ENCODE measurements at regions not wholly inside any gene's neighbourhood (a gene's known extent, or its start where the extent isn't known, plus 50 kb on each side); places are given as distances from the start of the nearest gene placed in this dataset.

DNA sequence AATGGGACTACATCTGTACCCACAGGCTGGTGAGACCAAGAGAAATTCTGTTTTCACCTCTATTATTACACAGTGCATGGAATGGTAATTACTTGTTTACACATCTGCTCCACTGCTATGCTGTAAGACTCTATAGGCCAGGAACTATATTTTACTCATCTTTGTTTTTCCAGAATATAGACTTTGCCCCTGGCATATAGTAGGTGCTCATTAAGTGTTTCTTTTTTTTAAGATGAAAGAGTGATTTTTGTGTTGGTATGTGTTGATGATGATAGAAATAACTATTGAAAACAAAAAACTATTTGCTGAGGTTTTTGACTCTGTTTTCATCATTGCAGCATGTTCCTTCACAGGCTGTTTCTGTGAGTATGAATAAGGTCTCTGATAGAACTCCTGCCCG lies 294.7 kb downstream of the CSNK1G3 start:
- no peak overlapping the region for H3K27ac Mint-ChIP-seq
- H3K27me3 Mint-ChIP-seq: no peaks in the 10 kb centered on the region
- no peak overlapping the region for H3K4me3 Mint-ChIP-seq
- no peaks in the 10 kb centered on the region for H3K36me3 Mint-ChIP-seq
- no peaks in the 10 kb centered on the region for H3K4me1 Mint-ChIP-seq (ENCODE audit: low read depth)
- no peaks in the 10 kb centered on the region for H3K9me3 Mint-ChIP-seq (ENCODE audit: low read depth)

- no peaks in the 10 kb centered on the region for H3K4me1 Mint-ChIP-seq (ENCODE audit: low read depth)
- H3K36me3 Mint-ChIP-seq: no peaks in the 10 kb centered on the region
- no peaks in the 10 kb centered on the region for H3K27me3 Mint-ChIP-seq
- H3K27ac Mint-ChIP-seq: no peak overlapping the region
- H3K9me3 Mint-ChIP-seq (ENCODE audit: low read depth): no peaks in the 10 kb centered on the region
- no peak overlapping the region for H3K4me3 Mint-ChIP-seq
These were observed 293.3 kb downstream of the CSNK1G3 start for GRCh38 chr5:123805300-123805699.

- Mint-ChIP-seq H3K36me3 (no peaks in the 10 kb centered on the region), H3K27ac (no peak overlapping the region), H3K4me3 (no peak overlapping the region), H3K4me1 (ENCODE audit: low read depth) (no peaks in the 10 kb centered on the region), H3K27me3 (no peaks in the 10 kb centered on the region), H3K9me3 (ENCODE audit: low read depth) (no peaks in the 10 kb centered on the region)
These were observed 291.4 kb downstream of the CSNK1G3 start for GRCh38 chr5:123803359-123803758.

- Mint-ChIP-seq H3K36me3 (no peaks in the 10 kb centered on the region), H3K4me1 (ENCODE audit: low read depth) (no peaks in the 10 kb centered on the region), H3K4me3 (no peak overlapping the region), H3K27ac (no peak overlapping the region), H3K27me3 (no peaks in the 10 kb centered on the region), H3K9me3 (ENCODE audit: low read depth) (no peaks in the 10 kb centered on the region)
These were observed 290.4 kb downstream of the CSNK1G3 start for GRCh38 chr5:123802298-123802951.

GRCh38 chr5:123800640-123801039 lies 288.7 kb downstream of the CSNK1G3 start:
- no peak overlapping the region for H3K27ac Mint-ChIP-seq
- no peaks in the 10 kb centered on the region for H3K9me3 Mint-ChIP-seq (ENCODE audit: low read depth)
- no peaks in the 10 kb centered on the region for H3K4me1 Mint-ChIP-seq (ENCODE audit: low read depth)
- no peak overlapping the region for H3K4me3 Mint-ChIP-seq
- H3K27me3 Mint-ChIP-seq: no peaks in the 10 kb centered on the region
- H3K36me3 Mint-ChIP-seq: no peaks in the 10 kb centered on the region

- Mint-ChIP-seq H3K27ac (no peak overlapping the region), H3K27me3 (no peaks in the 10 kb centered on the region), H3K36me3 (no peaks in the 10 kb centered on the region), H3K9me3 (ENCODE audit: low read depth) (no peaks in the 10 kb centered on the region), H3K4me1 (ENCODE audit: low read depth) (no peaks in the 10 kb centered on the region), H3K4me3 (no peak overlapping the region)
These were observed 283.7 kb downstream of the CSNK1G3 start for GRCh38 chr5:123795688-123796087.

DNA sequence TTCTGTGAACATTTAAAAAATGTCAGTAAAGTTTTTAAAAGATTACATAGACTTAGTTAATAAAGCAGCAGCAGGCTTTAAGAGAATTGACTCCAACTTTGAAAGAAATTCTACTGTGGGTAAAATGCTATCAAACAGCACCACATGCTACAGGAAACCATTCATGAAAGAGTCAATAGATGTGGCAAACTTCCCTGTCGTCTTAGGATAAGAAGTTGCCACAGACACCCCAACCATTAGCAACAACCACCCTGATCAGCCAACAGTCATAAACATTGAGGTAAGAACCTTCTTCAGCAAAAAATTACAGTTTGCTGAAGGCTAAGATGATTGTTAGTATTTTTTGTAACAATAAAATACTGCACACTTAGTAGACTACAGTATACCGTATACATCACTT lies 278.2 kb downstream of the CSNK1G3 start:
- H3K9me3 Mint-ChIP-seq (ENCODE audit: low read depth): peaks cover 5% of the 10 kb centered on the region

GRCh38 chr5:123787635-123788034 lies 275.7 kb downstream of the CSNK1G3 start:
- Mint-ChIP-seq H3K27me3 (no peaks in the 10 kb centered on the region), H3K36me3 (no peaks in the 10 kb centered on the region), H3K4me1 (ENCODE audit: low read depth) (no peaks in the 10 kb centered on the region), H3K27ac (no peak overlapping the region), H3K4me3 (no peak overlapping the region), H3K9me3 (ENCODE audit: low read depth) (peaks cover 5% of the 10 kb centered on the region)

More for the DNA sequence above, 278.2 kb downstream of the CSNK1G3 start:
- Mint-ChIP-seq H3K4me1 (ENCODE audit: low read depth) (no peaks in the 10 kb centered on the region), H3K27me3 (no peaks in the 10 kb centered on the region), H3K36me3 (no peaks in the 10 kb centered on the region), H3K27ac (no peak overlapping the region), H3K4me3 (no peak overlapping the region)

DNA sequence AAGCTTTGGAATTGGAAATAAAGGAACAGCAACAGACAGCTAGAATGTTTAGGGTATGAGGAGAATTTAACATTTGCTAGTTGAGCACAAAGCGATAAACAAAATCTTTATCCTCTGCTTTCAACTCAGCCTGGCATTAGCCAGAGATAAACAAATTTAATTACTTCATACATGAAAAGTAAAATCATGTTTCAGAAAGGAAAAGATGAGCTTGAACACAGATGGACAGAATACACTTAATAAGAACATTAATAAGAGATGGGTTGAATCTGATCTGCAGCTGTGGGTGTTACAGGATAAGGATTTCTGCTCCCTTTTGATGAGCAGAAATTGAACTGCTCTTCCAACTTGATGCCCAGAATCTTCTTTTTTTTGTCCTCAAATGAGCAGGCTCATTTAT lies 275.2 kb downstream of the CSNK1G3 start:
- no peaks in the 10 kb centered on the region for H3K36me3 Mint-ChIP-seq
- H3K4me1 Mint-ChIP-seq (ENCODE audit: low read depth): no peaks in the 10 kb centered on the region
- no peak overlapping the region for H3K27ac Mint-ChIP-seq
- H3K9me3 Mint-ChIP-seq (ENCODE audit: low read depth): peaks cover 5% of the 10 kb centered on the region
- H3K27me3 Mint-ChIP-seq: no peaks in the 10 kb centered on the region
- H3K4me3 Mint-ChIP-seq: no peak overlapping the region

GRCh38 chr5:123786411-123786810 lies 274.4 kb downstream of the CSNK1G3 start:
- no peaks in the 10 kb centered on the region for H3K4me1 Mint-ChIP-seq (ENCODE audit: low read depth)
- H3K27ac Mint-ChIP-seq: no peak overlapping the region
- H3K4me3 Mint-ChIP-seq: no peak overlapping the region
- peaks cover 5% of the 10 kb centered on the region for H3K9me3 Mint-ChIP-seq (ENCODE audit: low read depth)
- no peaks in the 10 kb centered on the region for H3K27me3 Mint-ChIP-seq
- H3K36me3 Mint-ChIP-seq: no peaks in the 10 kb centered on the region

DNA sequence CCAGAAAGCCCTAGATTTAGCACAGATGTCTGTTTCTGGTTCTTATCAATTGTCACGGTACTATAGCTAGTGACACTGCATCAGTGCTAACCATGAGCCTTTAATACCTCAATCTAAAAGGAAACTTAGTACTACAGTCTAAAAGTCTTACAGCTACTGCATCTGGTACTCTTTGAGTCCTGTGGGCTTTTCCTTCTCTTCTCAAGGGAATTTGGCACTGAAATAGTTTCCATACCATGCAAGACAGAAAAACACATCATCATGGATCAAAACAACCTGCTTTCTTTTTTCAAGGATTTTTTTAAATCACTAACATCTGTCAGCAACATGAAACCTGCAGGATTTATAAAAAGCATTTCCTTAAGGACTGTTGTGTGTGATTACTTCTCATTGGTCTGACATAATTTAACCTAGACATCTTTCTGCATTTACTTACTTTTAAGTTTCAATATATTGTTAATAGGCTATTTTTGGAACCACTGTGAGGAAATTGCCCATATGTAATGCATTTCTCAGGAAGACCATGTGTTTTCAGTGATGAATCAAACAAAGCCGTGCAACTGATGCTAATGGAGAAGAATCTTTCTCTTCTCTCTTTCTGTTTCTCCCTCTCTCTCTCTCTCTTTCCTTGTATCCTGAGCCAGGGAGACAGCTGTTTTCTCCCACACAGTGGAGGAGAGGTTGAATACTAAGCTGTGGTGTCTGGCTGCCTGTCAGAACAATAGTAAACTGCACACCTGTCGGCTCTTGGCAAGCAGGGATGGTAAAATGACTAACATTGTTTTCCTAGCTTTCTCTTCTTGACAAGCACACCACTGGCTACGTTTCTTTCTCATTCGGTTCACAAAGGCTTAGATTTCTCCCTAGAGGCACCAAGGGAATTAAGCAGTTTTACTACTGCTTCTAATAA lies 273.4 kb downstream of the CSNK1G3 start:
- Mint-ChIP-seq H3K4me3 (no peak overlapping the region), H3K27ac (no peak overlapping the region), H3K36me3 (no peaks in the 10 kb centered on the region), H3K9me3 (ENCODE audit: low read depth) (peaks cover 5% of the 10 kb centered on the region), H3K27me3 (no peaks in the 10 kb centered on the region), H3K4me1 (ENCODE audit: low read depth) (no peaks in the 10 kb centered on the region)

DNA sequence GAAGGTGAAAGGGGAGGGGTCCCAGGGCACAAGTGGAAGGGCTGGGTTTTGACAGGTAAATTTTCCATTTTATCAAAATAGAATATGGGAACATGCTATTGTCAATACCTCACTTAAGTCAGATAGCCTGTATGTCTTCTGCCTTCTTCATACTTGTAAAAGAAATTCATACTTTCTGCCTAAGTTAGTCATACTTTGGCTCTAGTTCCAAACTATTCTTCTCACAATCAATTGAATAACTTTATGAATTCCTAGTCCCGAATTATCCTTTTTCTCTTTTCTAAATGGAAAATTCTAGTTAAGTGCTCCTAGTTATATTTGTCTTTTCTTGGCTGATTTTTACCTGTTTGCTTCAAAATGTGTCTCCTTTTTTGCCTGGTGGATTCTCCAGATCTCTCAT lies 271.4 kb downstream of the CSNK1G3 start:
- no peaks in the 10 kb centered on the region for H3K36me3 Mint-ChIP-seq
- H3K4me1 Mint-ChIP-seq (ENCODE audit: low read depth): no peaks in the 10 kb centered on the region
- no peaks in the 10 kb centered on the region for H3K27me3 Mint-ChIP-seq
- H3K27ac Mint-ChIP-seq: no peak overlapping the region
- no peaks in the 10 kb centered on the region for H3K9me3 Mint-ChIP-seq (ENCODE audit: low read depth)
- H3K4me3 Mint-ChIP-seq: no peak overlapping the region

- Mint-ChIP-seq H3K27me3 (no peaks in the 10 kb centered on the region), H3K9me3 (ENCODE audit: low read depth) (no peaks in the 10 kb centered on the region), H3K27ac (no peak overlapping the region), H3K4me3 (no peak overlapping the region), H3K36me3 (no peaks in the 10 kb centered on the region), H3K4me1 (ENCODE audit: low read depth) (no peaks in the 10 kb centered on the region)
These were observed 266.7 kb downstream of the CSNK1G3 start for GRCh38 chr5:123778641-123779040.

DNA sequence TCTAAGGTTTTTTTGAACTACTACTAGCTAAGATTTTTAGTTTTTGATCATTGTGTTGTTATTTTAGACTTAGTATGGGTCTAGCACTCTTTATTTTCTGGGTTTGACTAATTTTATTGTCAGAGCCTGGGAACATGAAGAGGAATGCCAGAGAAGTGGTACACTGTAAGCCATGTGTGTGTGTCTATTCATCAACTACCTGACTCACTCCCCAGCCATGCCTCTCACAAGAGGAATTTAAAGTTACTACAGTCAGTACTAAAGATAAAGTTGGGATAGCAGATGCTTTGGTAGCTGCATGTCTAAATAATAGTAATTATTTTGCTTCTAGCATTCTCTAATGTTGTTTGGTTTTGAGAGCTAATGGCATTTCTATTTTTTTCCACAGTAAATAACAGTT lies 264.8 kb downstream of the CSNK1G3 start:
- Mint-ChIP-seq H3K27me3 (no peaks in the 10 kb centered on the region), H3K27ac (no peak overlapping the region), H3K4me1 (ENCODE audit: low read depth) (no peaks in the 10 kb centered on the region), H3K36me3 (no peaks in the 10 kb centered on the region), H3K9me3 (ENCODE audit: low read depth) (peaks cover 4% of the 10 kb centered on the region), H3K4me3 (no peak overlapping the region)

GRCh38 chr5:123771715-123772114 lies 259.7 kb downstream of the CSNK1G3 start:
- no peak overlapping the region for H3K27ac Mint-ChIP-seq
- no peaks in the 10 kb centered on the region for H3K27me3 Mint-ChIP-seq
- H3K9me3 Mint-ChIP-seq (ENCODE audit: low read depth): peaks cover 10% of the 10 kb centered on the region
- no peaks in the 10 kb centered on the region for H3K4me1 Mint-ChIP-seq (ENCODE audit: low read depth)
- no peak overlapping the region for H3K4me3 Mint-ChIP-seq
- H3K36me3 Mint-ChIP-seq: no peaks in the 10 kb centered on the region
